ENCODE measurements at regions not wholly inside any gene's neighbourhood (a gene's known extent, or its start where the extent isn't known, plus 50 kb on each side); places are given as distances from the start of the nearest gene placed in this dataset.

- no peak for DNase-seq (ENCODE audit: insufficient read length)
- FAIRE-seq: no peak
Measured at GRCh38 chr4:89373394-89373793, 65.8 kb upstream of the GPRIN3 start.

GRCh38 chr4:89371614-89372013, 64.0 kb upstream of the GPRIN3 start:
- DNase-seq (ENCODE audit: insufficient read length): no peak
- TF ChIP-seq POLR2A (IDR thresholded peaks at IDR 0.05; ENCODE audit: low read depth, low read length): no peak
- TF ChIP-seq POLR2AphosphoS5 (IDR thresholded peaks at IDR 0.05; ENCODE audit: low read depth, low read length): no peak
- TF ChIP-seq TAF1 (IDR thresholded peaks at IDR 0.05; ENCODE audit: borderline replicate concordance, low read depth, low read length): no peak
- FAIRE-seq: no peak

More at GRCh38 chr4:89373394-89373793, 65.8 kb upstream of the GPRIN3 start:
- TF ChIP-seq POLR2A (IDR thresholded peaks at IDR 0.05; ENCODE audit: low read depth, low read length) (no peak), TAF1 (IDR thresholded peaks at IDR 0.05; ENCODE audit: borderline replicate concordance, low read depth, low read length) (no peak), POLR2AphosphoS5 (IDR thresholded peaks at IDR 0.05; ENCODE audit: low read depth, low read length) (no peak)

- FAIRE-seq (no peak), DNase-seq (ENCODE audit: insufficient read length) (no peak)
- TF ChIP-seq TAF1 (IDR thresholded peaks at IDR 0.05; ENCODE audit: borderline replicate concordance, low read depth, low read length) (no peak), POLR2A (IDR thresholded peaks at IDR 0.05; ENCODE audit: low read depth, low read length) (no peak), POLR2AphosphoS5 (IDR thresholded peaks at IDR 0.05; ENCODE audit: low read depth, low read length) (no peak)
Measured at GRCh38 chr4:89369581-89369980, 62.0 kb upstream of the GPRIN3 start.

- FAIRE-seq: no peak
- TF ChIP-seq POLR2A (IDR thresholded peaks at IDR 0.05; ENCODE audit: low read depth, low read length): no peak
- no peak for TF ChIP-seq TAF1 (IDR thresholded peaks at IDR 0.05; ENCODE audit: borderline replicate concordance, low read depth, low read length)
- TF ChIP-seq POLR2AphosphoS5 (IDR thresholded peaks at IDR 0.05; ENCODE audit: low read depth, low read length): no peak
- no peak for DNase-seq (ENCODE audit: insufficient read length)
Measured at GRCh38 chr4:89368861-89369260, 61.3 kb upstream of the GPRIN3 start.

GRCh38 chr4:89365776-89366175, 58.2 kb upstream of the GPRIN3 start:
- no peak for FAIRE-seq
- DNase-seq (ENCODE audit: insufficient read length): no peak
- no peak for TF ChIP-seq TAF1 (IDR thresholded peaks at IDR 0.05; ENCODE audit: borderline replicate concordance, low read depth, low read length)
- no peak for TF ChIP-seq POLR2AphosphoS5 (IDR thresholded peaks at IDR 0.05; ENCODE audit: low read depth, low read length)
- TF ChIP-seq POLR2A (IDR thresholded peaks at IDR 0.05; ENCODE audit: low read depth, low read length): no peak

- no peak for TF ChIP-seq TAF1 (IDR thresholded peaks at IDR 0.05; ENCODE audit: borderline replicate concordance, low read depth, low read length)
- TF ChIP-seq POLR2AphosphoS5 (IDR thresholded peaks at IDR 0.05; ENCODE audit: low read depth, low read length): no peak
- TF ChIP-seq POLR2A (IDR thresholded peaks at IDR 0.05; ENCODE audit: low read depth, low read length): no peak
- FAIRE-seq (no peak), DNase-seq (ENCODE audit: insufficient read length) (no peak)
Measured at GRCh38 chr4:89365375-89365774, 57.8 kb upstream of the GPRIN3 start.

GRCh38 chr4:89364541-89364940, 56.9 kb upstream of the GPRIN3 start:
- no peak for TF ChIP-seq POLR2AphosphoS5 (IDR thresholded peaks at IDR 0.05; ENCODE audit: low read depth, low read length)
- TF ChIP-seq POLR2A (IDR thresholded peaks at IDR 0.05; ENCODE audit: low read depth, low read length): no peak
- TF ChIP-seq TAF1 (IDR thresholded peaks at IDR 0.05; ENCODE audit: borderline replicate concordance, low read depth, low read length): no peak
- FAIRE-seq (no peak), DNase-seq (ENCODE audit: insufficient read length) (no peak)

GRCh38 chr4:89363786-89364185, 56.2 kb upstream of the GPRIN3 start:
- FAIRE-seq (no peak), DNase-seq (ENCODE audit: insufficient read length) (no peak)
- TF ChIP-seq POLR2AphosphoS5 (IDR thresholded peaks at IDR 0.05; ENCODE audit: low read depth, low read length): no peak
- no peak for TF ChIP-seq POLR2A (IDR thresholded peaks at IDR 0.05; ENCODE audit: low read depth, low read length)
- no peak for TF ChIP-seq TAF1 (IDR thresholded peaks at IDR 0.05; ENCODE audit: borderline replicate concordance, low read depth, low read length)

- TF ChIP-seq POLR2A (IDR thresholded peaks at IDR 0.05; ENCODE audit: low read depth, low read length) (no peak), TAF1 (IDR thresholded peaks at IDR 0.05; ENCODE audit: borderline replicate concordance, low read depth, low read length) (no peak), POLR2AphosphoS5 (IDR thresholded peaks at IDR 0.05; ENCODE audit: low read depth, low read length) (no peak)
- DNase-seq (ENCODE audit: insufficient read length): no peak
- FAIRE-seq: no peak
Measured at GRCh38 chr4:89358935-89359638, 51.5 kb upstream of the GPRIN3 start.

GRCh38 chr4:89357787-89358186, 50.2 kb upstream of the GPRIN3 start:
- TF ChIP-seq POLR2A (IDR thresholded peaks at IDR 0.05; ENCODE audit: low read depth, low read length): no peak
- no peak for TF ChIP-seq POLR2AphosphoS5 (IDR thresholded peaks at IDR 0.05; ENCODE audit: low read depth, low read length)
- no peak for TF ChIP-seq TAF1 (IDR thresholded peaks at IDR 0.05; ENCODE audit: borderline replicate concordance, low read depth, low read length)
- DNase-seq (ENCODE audit: insufficient read length) (no peak), FAIRE-seq (no peak)

Measured in GM12892 (cell line).